Right atrium auricular region (tissue), 2 donors: ENCODE measurements at regions not wholly inside any gene's neighbourhood (a gene's known extent, or its start where the extent isn't known, plus 50 kb on each side); places are given as distances from the start of the nearest gene placed in this dataset.
"Not testable (repeated sequence)": the region's sequence is repeated elsewhere in the genome, so short reads cannot be mapped to it uniquely, and the experiment has no call there.

Experiments
- DNase-seq: peaks from one replicate; pipeline ENCODE4 v3.0.0-alpha.2; 2019; ENCODE audit warnings: low spot score
- H3K27ac ChIP-seq, 2 donors: fragments of 200-600 bp; sonication (generic); 1 replicate in 1 of 2; 2 replicates in 1 of 2; pipeline ENCODE4 v1.5.1; 2016 to 2019
- H3K27me3 ChIP-seq, 2 donors: fragments of 200-600 bp; sonication (generic); one replicate each; pipeline versions ENCODE4 v1.5.1 to v1.6.0; 2017 to 2019
- H3K36me3 ChIP-seq: fragments of 200-600 bp; sonication (generic); one replicate; pipeline ENCODE4 v1.5.1; 2016
- H3K4me1 ChIP-seq, 2 donors: fragments of 200-600 bp; sonication (generic); one replicate each; pipeline versions ENCODE4 v1.5.1 to v1.6.0; 2017 to 2019
- H3K4me3 ChIP-seq, 2 donors: fragments of 200-600 bp; sonication (generic); 1 replicate in 1 of 2; 2 replicates in 1 of 2; pipeline ENCODE4 v1.5.1; 2017 to 2019; ENCODE audit warnings: mild to moderate bottlenecking in 1 of 2, moderate library complexity in 1 of 2
- H3K9me3 ChIP-seq, 2 donors: fragments of 200-600 bp; sonication (generic); one replicate each; pipeline ENCODE4 v1.5.1; 2019
- CTCF ChIP-seq, 2 donors: fragments of 200-600 bp; sonication (generic); IDR thresholded peaks; one replicate each; pipeline ENCODE4 v1.5.1; 2019; ENCODE audit warnings: antibody characterized with exemption in 2 of 2

GRCh38 chr17:36844601-36845000 is 92.7 kb upstream of the LHX1 start:
- Histone ChIP-seq H3K4me1 (no peaks in the 10 kb centered on the region), H3K27me3 (peaks cover 0 to 3% of the 10 kb centered on the region in 2 donors)

GRCh38 chr17:36845916-36846315 is 91.4 kb upstream of the LHX1 start:
- no peak overlapping the region for H3K27ac ChIP-seq
- no peaks in the 10 kb centered on the region for H3K4me1 ChIP-seq
- peaks cover 0 to 3% of the 10 kb centered on the region in 2 donors for H3K27me3 ChIP-seq
- no peak for DNase-seq
- H3K4me3 ChIP-seq: no peak overlapping the region
- TF ChIP-seq CTCF (IDR thresholded peaks at IDR 0.05): no peak
- H3K36me3 ChIP-seq: no peaks in the 10 kb centered on the region
- H3K9me3 ChIP-seq: peaks cover 0 to 2% of the 10 kb centered on the region in 2 donors

More at GRCh38 chr17:36844601-36845000, 92.7 kb upstream of the LHX1 start:
- no peaks in the 10 kb centered on the region for H3K36me3 ChIP-seq
- H3K4me3 ChIP-seq: no peak overlapping the region
- no peak for DNase-seq
- no peak overlapping the region for H3K27ac ChIP-seq
- TF ChIP-seq CTCF (IDR thresholded peaks at IDR 0.05): no peak
- H3K9me3 ChIP-seq: peaks cover 0 to 10% of the 10 kb centered on the region in 2 donors

- Histone ChIP-seq H3K4me1 (no peaks in the 10 kb centered on the region), H3K4me3 (no peak overlapping the region), H3K27ac (no peak overlapping the region), H3K9me3 (no peaks in the 10 kb centered on the region), H3K36me3 (no peaks in the 10 kb centered on the region), H3K27me3 (peaks cover 0 to 3% of the 10 kb centered on the region in 2 donors)
- no peak for DNase-seq
- TF ChIP-seq CTCF (IDR thresholded peaks at IDR 0.05): no peak
Measured at GRCh38 chr17:36846410-36847292, 90.6 kb upstream of the LHX1 start.

- Histone ChIP-seq H3K27me3 (peaks cover 0 to 3% of the 10 kb centered on the region in 2 donors), H3K9me3 (peaks cover 0 to 2% of the 10 kb centered on the region in 2 donors), H3K36me3 (no peaks in the 10 kb centered on the region), H3K27ac (no peak overlapping the region), H3K4me1 (no peaks in the 10 kb centered on the region), H3K4me3 (no peak overlapping the region)
- no peak for TF ChIP-seq CTCF (IDR thresholded peaks at IDR 0.05)
- DNase-seq: no peak
Measured at GRCh38 chr17:36848008-36848902, 89.0 kb upstream of the LHX1 start.

DNA sequence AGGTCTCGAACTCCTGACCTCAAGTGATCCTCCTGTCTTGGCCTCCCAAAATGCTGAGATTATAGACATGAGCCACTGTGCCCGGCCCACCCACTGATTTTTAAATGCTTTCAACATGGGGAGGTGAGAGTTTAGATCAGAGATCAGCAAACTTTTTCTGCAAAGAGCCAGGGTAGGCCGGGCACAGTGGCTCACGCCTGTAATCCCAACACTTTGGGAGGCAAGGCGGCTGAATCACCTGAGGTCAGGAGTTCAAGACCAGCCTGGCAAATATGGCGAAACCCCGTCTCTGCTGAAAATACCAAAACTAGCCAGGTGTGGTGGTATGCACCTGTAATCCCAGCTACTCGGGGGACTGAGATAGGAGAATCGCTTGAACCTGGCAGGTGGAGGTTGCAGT is 88.3 kb upstream of the LHX1 start:
- H3K9me3 ChIP-seq, H3K4me3 ChIP-seq, H3K36me3 ChIP-seq, H3K27me3 ChIP-seq, H3K27ac ChIP-seq, H3K4me1 ChIP-seq, DNase-seq: not testable (repeated sequence)

GRCh38 chr17:36849871-36850348 is 87.4 kb upstream of the LHX1 start:
- no peak overlapping the region for H3K27ac ChIP-seq
- no peak for DNase-seq
- no peaks in the 10 kb centered on the region for H3K4me1 ChIP-seq
- H3K36me3 ChIP-seq: no peaks in the 10 kb centered on the region
- no peak for TF ChIP-seq CTCF (IDR thresholded peaks at IDR 0.05)
- peaks cover 0 to 2% of the 10 kb centered on the region in 2 donors for H3K9me3 ChIP-seq
- H3K4me3 ChIP-seq: no peak overlapping the region
- peaks cover 0 to 3% of the 10 kb centered on the region in 2 donors for H3K27me3 ChIP-seq
